ENCODE measurements at regions not wholly inside any gene's neighbourhood (a gene's known extent, or its start where the extent isn't known, plus 50 kb on each side); places are given as distances from the start of the nearest gene placed in this dataset.

GRCh38 chr13:31896427-31896826 lies 135.1 kb upstream of the FRY start:
- no peak for TF ChIP-seq CTCF (IDR thresholded peaks at IDR 0.05; ENCODE audit: low read depth, low read length)
- TF ChIP-seq POLR2A (IDR thresholded peaks at IDR 0.05; ENCODE audit: extremely low read depth, insufficient read length) = no peak

All from NB4 (cell line).